ENCODE measurements at regions not wholly inside any gene's neighbourhood (a gene's known extent, or its start where the extent isn't known, plus 50 kb on each side); places are given as distances from the start of the nearest gene placed in this dataset.

- TF ChIP-seq, protein P1, sequence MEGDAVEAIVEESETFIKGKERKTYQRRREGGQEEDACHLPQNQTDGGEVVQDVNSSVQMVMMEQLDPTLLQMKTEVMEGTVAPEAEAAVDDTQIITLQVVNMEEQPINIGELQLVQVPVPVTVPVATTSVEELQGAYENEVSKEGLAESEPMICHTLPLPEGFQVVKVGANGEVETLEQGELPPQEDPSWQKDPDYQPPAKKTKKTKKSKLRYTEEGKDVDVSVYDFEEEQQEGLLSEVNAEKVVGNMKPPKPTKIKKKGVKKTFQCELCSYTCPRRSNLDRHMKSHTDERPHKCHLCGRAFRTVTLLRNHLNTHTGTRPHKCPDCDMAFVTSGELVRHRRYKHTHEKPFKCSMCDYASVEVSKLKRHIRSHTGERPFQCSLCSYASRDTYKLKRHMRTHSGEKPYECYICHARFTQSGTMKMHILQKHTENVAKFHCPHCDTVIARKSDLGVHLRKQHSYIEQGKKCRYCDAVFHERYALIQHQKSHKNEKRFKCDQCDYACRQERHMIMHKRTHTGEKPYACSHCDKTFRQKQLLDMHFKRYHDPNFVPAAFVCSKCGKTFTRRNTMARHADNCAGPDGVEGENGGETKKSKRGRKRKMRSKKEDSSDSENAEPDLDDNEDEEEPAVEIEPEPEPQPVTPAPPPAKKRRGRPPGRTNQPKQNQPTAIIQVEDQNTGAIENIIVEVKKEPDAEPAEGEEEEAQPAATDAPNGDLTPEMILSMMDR (IDR thresholded peaks at IDR 0.05; ENCODE audit: low read depth, low read length), result no peak
- in situ Hi-C loops (cut with HindIII; ENCODE audit: low sequenced_read_pairs), result no loop called here
- DNase-seq (ENCODE audit: low read depth, low spot score), result no peak
- no peak overlapping the region for H3K4me3 ChIP-seq (ENCODE audit: low read depth, low read length)
These were observed 57.8 kb upstream of the CALCR start for GRCh38 chr7:93632371-93632770.

DNA sequence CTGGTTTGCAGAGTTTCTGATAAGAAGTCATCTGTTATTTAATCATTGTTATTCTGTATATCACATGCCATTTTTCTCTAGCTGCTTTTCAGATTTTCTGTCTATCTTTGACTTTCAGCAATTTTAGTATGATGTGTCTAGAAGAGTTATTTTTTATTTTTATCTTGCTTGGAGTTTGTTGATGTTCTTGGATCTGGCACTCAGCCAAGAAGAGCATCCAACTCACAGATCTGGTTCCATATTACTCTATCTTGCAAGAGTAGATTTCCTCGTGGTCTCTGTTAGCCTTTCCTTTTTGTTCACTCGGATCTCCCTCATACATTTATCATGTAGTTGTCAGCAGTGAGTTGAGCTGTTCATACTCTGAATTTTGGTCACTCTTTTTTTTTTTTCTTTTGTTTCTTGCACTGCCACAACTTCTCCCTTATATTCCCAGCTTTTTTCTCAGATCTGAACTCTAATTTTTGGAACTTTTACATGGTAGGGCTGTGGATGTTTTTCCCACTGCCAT, 54.8 kb upstream of the CALCR start:
- H3K4me3 ChIP-seq (ENCODE audit: low read depth, low read length), result no peak overlapping the region
- in situ Hi-C loops (cut with HindIII; ENCODE audit: low sequenced_read_pairs), result no loop called here
- TF ChIP-seq, protein P1 (IDR thresholded peaks at IDR 0.05; ENCODE audit: low read depth, low read length), result no peak
- DNase-seq (ENCODE audit: low read depth, low spot score), result no peak

DNA sequence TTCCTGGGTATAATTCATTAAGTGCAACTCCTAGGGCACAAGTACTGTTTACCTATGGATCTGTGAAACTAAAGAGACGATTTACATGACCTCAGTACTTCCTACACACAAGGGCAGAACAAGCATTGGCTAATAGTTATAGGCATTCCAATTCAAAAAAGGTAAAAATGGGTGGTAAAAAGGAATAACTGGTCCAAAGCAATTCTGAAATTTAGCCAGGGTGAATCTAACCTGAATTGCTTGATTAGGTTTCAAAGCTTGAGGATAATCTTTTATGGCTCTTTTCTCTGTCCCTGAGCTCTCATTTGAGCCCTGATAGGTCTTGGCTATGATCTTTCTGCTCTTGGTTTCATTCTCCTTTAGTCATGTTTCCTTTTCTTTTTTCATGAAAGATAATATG, 52.3 kb upstream of the CALCR start:
- DNase-seq (ENCODE audit: low read depth, low spot score), result no peak
- H3K4me3 ChIP-seq (ENCODE audit: low read depth, low read length), result no peak overlapping the region
- TF ChIP-seq, protein P1 (IDR thresholded peaks at IDR 0.05; ENCODE audit: low read depth, low read length), result no peak
- in situ Hi-C loops (cut with HindIII; ENCODE audit: low sequenced_read_pairs), result no loop called here

Measured in astrocyte of the spinal cord (primary cell).